Tibial nerve (tissue), 4 donors: ENCODE measurements at regions not wholly inside any gene's neighbourhood (a gene's known extent, or its start where the extent isn't known, plus 50 kb on each side); places are given as distances from the start of the nearest gene placed in this dataset.

ENCODE experiments used
- DNase-seq, 2 donors: peaks; one replicate each; pipeline ENCODE4 v3.0.0-alpha.2; 2019; ENCODE audit warnings: low spot score in 2 of 2
- H3K27ac ChIP-seq, 4 donors: fragments of 200-600 bp; sonication (generic) in 3 of 4; one replicate each; pipeline ENCODE4 v1.5.1; 2017 to 2019; ENCODE audit warnings: mild to moderate bottlenecking in 1 of 4
- H3K27me3 ChIP-seq, 2 donors: fragments of 200-600 bp; sonication (generic) in 1 of 2; one replicate each; pipeline versions ENCODE4 v1.5.1 to v1.6.0; 2017 to 2019
- H3K36me3 ChIP-seq, 3 donors: fragments of 200-600 bp; sonication (generic); one replicate each; pipeline ENCODE4 v1.5.1; 2018 to 2019
- H3K4me1 ChIP-seq, 4 donors: fragments of 200-600 bp; sonication (generic) in 3 of 4; one replicate each; pipeline ENCODE4 v1.5.1; 2017 to 2019
- H3K4me3 ChIP-seq, 4 donors: fragments of 200-600 bp; sonication (generic) in 3 of 4; one replicate each; pipeline ENCODE4 v1.5.1; 2017 to 2019; ENCODE audit warnings: mild to moderate bottlenecking in 1 of 4, moderate library complexity in 1 of 4
- H3K9me3 ChIP-seq, 4 donors: fragments of 200-600 bp; sonication (generic) in 3 of 4; one replicate each; pipeline ENCODE4 v1.5.1; 2017 to 2019
- EP300 ChIP-seq, 2 donors: sonication (generic); formaldehyde crosslinking; IDR thresholded peaks; one replicate each; pipeline ENCODE4 v1.6.1; 2017; ENCODE audit warnings: antibody characterized with exemption in 2 of 2, mild to moderate bottlenecking in 1 of 2
- POLR2A ChIP-seq, 2 donors: fragments of 450-650 bp; IDR thresholded peaks; one replicate each; pipeline ENCODE4 v1.6.1; 2017; ENCODE audit warnings: antibody characterized with exemption in 2 of 2, mild to moderate bottlenecking in 2 of 2, moderate library complexity in 2 of 2
- WGBS, 2 donors: methylation state at CpG; one replicate each; pipeline ENCODE4 v1.1.5; 2018; 5-methylcytosine and 5-hydroxymethylcytosine counted together
- TF ChIP-seq, protein P1 (sequence below), 5 experiments: fragments of 200-600 bp in 3 of 5; fragments of 450-650 bp in 2 of 5; sonication (generic) in 3 of 5; IDR thresholded peaks; one replicate each; pipeline ENCODE4 v1.5.1; 2016 to 2019; ENCODE audit warnings: antibody characterized with exemption in 5 of 5, mild to moderate bottlenecking in 3 of 5, moderate library complexity in 2 of 5

DNA sequence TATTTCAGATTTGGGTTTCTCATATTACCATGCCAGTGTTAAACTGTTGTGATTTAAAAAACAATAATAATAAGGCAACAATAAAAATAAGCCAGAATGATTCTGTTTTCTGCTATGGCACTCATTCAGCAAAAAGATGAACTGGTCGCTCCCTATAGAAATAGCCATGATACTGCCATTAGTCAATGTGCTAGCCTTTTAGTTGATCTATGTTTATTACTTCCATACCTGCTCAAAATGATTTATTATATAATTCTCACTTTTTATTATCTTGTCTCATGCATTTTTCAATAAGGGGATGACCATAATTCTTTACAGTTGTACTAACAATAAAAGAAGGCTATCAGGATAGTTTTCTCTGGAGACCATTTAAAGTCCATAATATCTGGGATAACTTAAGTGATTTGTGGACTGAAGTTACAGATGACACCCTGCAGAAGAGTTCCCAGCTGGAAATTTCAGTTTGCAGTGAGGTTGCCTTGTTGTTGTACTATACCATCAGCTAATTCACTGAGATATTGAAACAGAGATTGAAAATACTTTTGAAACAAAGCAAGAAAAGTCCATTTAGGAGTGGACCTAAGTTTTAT is 334.3 kb downstream of the GABRB2 start:
- Histone ChIP-seq H3K27ac (no peak overlapping the region), H3K4me3 (no peak overlapping the region), H3K36me3 (no peaks in the 10 kb centered on the region), H3K27me3 (no peaks in the 10 kb centered on the region), H3K9me3 (no peaks in the 10 kb centered on the region), H3K4me1 (no peaks in the 10 kb centered on the region)
- no peak for TF ChIP-seq POLR2A (IDR thresholded peaks at IDR 0.05)
- TF ChIP-seq, protein P1, sequence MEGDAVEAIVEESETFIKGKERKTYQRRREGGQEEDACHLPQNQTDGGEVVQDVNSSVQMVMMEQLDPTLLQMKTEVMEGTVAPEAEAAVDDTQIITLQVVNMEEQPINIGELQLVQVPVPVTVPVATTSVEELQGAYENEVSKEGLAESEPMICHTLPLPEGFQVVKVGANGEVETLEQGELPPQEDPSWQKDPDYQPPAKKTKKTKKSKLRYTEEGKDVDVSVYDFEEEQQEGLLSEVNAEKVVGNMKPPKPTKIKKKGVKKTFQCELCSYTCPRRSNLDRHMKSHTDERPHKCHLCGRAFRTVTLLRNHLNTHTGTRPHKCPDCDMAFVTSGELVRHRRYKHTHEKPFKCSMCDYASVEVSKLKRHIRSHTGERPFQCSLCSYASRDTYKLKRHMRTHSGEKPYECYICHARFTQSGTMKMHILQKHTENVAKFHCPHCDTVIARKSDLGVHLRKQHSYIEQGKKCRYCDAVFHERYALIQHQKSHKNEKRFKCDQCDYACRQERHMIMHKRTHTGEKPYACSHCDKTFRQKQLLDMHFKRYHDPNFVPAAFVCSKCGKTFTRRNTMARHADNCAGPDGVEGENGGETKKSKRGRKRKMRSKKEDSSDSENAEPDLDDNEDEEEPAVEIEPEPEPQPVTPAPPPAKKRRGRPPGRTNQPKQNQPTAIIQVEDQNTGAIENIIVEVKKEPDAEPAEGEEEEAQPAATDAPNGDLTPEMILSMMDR (IDR thresholded peaks at IDR 0.05) = no peak
- no peak for TF ChIP-seq EP300 (IDR thresholded peaks at IDR 0.05)
- DNase-seq = no peak
- 75 to 81% methylated on average over 1 of the region's 1 CpG for WGBS, 2 donors

DNA sequence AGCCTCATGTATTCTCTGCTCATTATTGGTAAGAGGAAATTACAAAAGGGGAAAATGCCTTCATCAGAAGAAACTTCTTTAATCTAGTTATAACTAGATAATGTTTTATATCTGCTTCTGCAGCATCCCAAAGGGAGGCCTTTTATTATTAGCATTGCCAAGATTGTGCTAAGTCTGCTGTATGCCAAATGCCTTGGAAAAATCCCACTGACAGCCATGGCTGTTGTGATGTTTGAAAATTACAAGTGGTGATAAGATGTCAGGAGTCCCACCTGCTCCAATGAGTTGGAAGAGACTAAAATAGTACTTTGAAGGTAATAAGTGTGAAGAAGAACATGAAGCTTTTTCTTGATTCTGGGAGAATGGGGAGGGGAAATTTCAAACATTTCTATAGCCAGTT is 345.0 kb downstream of the GABRB2 start:
- Histone ChIP-seq H3K4me3 (no peak overlapping the region), H3K4me1 (no peaks in the 10 kb centered on the region), H3K9me3 (no peaks in the 10 kb centered on the region), H3K36me3 (no peaks in the 10 kb centered on the region), H3K27me3 (no peaks in the 10 kb centered on the region), H3K27ac (no peak overlapping the region)
- DNase-seq = no peak
- TF ChIP-seq EP300 (IDR thresholded peaks at IDR 0.05) (no peak), POLR2A (IDR thresholded peaks at IDR 0.05) (no peak)
- TF ChIP-seq, protein P1 (IDR thresholded peaks at IDR 0.05) = no peak

DNA sequence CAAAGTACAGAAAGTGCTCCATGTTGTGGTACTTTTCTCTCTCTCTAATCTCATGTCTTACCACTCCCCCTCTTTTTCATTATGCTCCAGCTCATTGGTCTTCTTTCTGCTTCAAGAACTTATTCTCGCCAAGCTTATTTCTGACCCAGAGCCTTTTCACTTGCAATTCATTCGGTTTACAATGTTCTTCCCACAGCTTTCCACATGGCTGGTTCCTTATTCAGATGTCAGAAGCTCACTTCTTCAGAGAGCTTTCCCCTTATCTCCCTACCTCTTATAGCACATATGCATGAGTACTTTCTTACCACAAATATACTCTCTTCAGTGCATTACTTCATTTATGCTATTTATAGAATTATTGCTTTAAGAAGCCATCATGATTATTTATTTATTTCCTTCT is 338.8 kb upstream of the ATP10B start:
- H3K4me1 ChIP-seq = no peaks in the 10 kb centered on the region
- H3K36me3 ChIP-seq = no peaks in the 10 kb centered on the region
- WGBS, 2 donors = 86 to 89% methylated on average over 2 of the region's 2 CpGs
- no peaks in the 10 kb centered on the region for H3K27me3 ChIP-seq
- no peak overlapping the region for H3K4me3 ChIP-seq
- no peaks in the 10 kb centered on the region for H3K9me3 ChIP-seq
- DNase-seq = no peak
- H3K27ac ChIP-seq = no peak overlapping the region
- TF ChIP-seq, protein P1 (IDR thresholded peaks at IDR 0.05) = no peak
- no peak for TF ChIP-seq EP300 (IDR thresholded peaks at IDR 0.05)
- TF ChIP-seq POLR2A (IDR thresholded peaks at IDR 0.05) = no peak

DNA sequence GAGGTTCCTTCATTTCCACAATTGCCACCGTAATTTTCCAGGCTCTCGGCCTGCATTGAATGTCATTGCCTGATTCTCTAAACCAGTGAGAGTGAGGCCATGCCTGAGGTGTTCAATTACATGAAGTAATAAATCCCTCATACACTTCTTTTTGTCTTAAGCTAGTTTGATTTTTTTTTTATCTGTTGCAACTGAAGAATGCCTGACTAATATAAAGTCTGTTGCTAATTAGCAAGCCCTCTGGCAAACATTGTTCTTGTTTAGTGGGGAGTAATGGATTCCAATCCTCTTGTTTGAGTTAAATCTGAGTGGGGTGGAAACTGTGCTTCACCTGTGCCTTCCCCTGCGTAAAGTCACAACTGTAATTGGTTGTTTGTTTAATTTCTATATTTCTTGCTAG is 338.1 kb upstream of the ATP10B start:
- DNase-seq = no peak
- Histone ChIP-seq H3K4me3 (no peak overlapping the region), H3K36me3 (no peaks in the 10 kb centered on the region), H3K4me1 (no peaks in the 10 kb centered on the region), H3K27me3 (no peaks in the 10 kb centered on the region), H3K27ac (no peak overlapping the region), H3K9me3 (no peaks in the 10 kb centered on the region)
- TF ChIP-seq, protein P1 (IDR thresholded peaks at IDR 0.05) = no peak
- TF ChIP-seq EP300 (IDR thresholded peaks at IDR 0.05) (no peak), POLR2A (IDR thresholded peaks at IDR 0.05) (no peak)
- 71 to 82% methylated on average over 3 of the region's 3 CpGs for WGBS, 2 donors

DNA sequence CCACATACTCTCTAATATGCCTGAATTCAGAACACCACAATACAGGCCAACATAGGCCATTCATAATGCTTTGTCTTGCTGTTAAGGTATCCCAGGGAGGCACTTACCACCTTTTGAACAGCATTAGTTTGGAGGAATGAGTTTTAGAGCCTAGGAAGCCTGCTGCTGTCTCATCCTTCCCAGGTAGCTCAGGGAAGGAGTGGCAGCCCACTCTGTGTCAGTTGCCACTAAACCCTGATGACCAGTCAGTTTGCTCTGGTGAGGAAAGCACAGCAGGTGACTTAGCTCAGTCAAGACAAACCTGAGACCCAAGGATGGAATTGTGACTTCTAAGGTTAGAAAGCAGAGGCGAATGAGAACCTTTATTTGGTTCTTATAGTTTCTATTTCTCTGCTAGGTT is 337.4 kb upstream of the ATP10B start:
- Histone ChIP-seq H3K27me3 (no peaks in the 10 kb centered on the region), H3K36me3 (no peaks in the 10 kb centered on the region), H3K4me3 (no peak overlapping the region), H3K27ac (no peak overlapping the region), H3K4me1 (no peaks in the 10 kb centered on the region), H3K9me3 (no peaks in the 10 kb centered on the region)
- DNase-seq = no peak
- TF ChIP-seq POLR2A (IDR thresholded peaks at IDR 0.05) = no peak
- TF ChIP-seq EP300 (IDR thresholded peaks at IDR 0.05) = no peak
- TF ChIP-seq, protein P1 (IDR thresholded peaks at IDR 0.05) = no peak
- WGBS, 2 donors = 92 to 97% methylated on average over 1 of the region's 1 CpG
